ENCODE measurements at regions not wholly inside any gene's neighbourhood (a gene's known extent, or its start where the extent isn't known, plus 50 kb on each side); places are given as distances from the start of the nearest gene placed in this dataset.

DNA sequence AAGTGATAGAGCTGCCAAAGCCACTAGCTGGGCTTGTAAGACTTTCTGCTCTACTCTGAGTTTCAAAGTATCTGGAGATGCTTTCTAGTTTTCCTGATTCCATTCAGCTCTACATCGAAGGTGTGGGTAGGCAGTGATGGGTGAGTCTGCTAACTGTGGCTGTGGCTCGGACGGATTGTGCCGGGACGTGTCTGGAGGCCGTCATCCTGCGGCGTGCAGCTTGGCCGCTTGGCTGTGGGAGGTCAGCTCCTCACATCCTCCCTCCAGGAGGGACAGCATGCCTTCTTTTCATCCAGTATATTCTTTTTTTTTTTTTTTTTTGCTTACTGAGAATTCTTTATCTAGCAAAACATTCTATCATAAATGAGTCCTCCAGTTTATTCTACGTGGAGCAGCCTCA is 77.9 kb upstream of the AADAT start:
- TF ChIP-seq EZH2 (IDR thresholded peaks at IDR 0.05; ENCODE audit: borderline replicate concordance, insufficient read depth, low read depth, low read length, poor library complexity, severe bottlenecking): no peak
- TF ChIP-seq, protein P1, sequence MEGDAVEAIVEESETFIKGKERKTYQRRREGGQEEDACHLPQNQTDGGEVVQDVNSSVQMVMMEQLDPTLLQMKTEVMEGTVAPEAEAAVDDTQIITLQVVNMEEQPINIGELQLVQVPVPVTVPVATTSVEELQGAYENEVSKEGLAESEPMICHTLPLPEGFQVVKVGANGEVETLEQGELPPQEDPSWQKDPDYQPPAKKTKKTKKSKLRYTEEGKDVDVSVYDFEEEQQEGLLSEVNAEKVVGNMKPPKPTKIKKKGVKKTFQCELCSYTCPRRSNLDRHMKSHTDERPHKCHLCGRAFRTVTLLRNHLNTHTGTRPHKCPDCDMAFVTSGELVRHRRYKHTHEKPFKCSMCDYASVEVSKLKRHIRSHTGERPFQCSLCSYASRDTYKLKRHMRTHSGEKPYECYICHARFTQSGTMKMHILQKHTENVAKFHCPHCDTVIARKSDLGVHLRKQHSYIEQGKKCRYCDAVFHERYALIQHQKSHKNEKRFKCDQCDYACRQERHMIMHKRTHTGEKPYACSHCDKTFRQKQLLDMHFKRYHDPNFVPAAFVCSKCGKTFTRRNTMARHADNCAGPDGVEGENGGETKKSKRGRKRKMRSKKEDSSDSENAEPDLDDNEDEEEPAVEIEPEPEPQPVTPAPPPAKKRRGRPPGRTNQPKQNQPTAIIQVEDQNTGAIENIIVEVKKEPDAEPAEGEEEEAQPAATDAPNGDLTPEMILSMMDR (IDR thresholded peaks at IDR 0.05): no peak
